IPS-NIHi11 (cell line): ENCODE measurements at regions not wholly inside any gene's neighbourhood (a gene's known extent, or its start where the extent isn't known, plus 50 kb on each side); places are given as distances from the start of the nearest gene placed in this dataset.
"Not testable (repeated sequence)": the region's sequence is repeated elsewhere in the genome, so short reads cannot be mapped to it uniquely, and the experiment has no call there.

Experiments
- DNase-seq: peaks from one replicate; pipeline ENCODE4 v3.0.0; 2012; ENCODE audit warnings: mixed read lengths, low spot score

DNA sequence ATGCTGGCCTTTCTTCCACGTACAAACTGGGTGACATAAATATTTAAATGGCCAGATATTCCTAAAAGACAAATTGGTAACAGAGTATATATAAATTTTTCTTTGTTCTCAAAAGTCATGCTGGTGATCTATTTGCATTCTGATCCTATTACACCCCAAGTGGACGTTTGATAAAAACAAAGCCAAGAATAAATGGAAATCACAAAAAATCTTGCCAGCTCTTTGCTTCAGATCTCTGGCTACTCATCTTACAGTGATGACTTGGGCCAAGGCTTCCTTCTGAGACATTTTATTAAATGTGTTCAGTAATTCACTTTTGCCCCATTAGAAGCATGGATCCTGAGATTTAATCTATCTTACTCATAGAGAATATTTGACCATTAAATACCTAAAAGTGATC lies 444.3 kb upstream of the PIK3R1 start:
- DNase-seq = no peak

DNA sequence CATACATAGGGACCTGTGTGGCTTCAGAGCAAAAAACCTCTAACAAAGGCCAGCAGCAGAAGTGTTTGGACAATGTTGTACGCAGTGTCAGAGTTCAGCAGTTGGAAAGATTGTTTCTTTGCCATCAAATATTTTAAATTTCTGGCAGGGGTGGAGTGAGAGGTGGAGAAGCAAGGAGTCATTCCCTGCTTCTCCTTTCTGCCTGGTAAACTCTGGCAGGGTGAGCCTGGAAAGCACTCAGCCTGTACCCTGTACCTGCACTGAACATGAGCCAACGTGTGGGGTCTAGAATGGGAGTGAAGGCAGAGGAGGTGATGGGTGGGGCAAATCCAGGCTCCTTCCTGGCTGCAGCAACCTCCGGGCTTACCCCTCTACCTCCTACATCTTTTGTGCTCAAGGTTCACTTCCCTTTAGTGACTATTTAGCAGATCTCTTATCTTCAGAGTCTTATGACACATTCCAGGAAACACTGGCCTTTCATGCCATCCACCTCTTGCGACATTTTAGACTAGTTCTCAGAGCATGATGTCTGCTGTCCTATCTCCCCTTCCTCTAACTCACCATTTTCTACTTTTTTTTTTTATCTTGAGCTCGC lies 445.0 kb upstream of the PIK3R1 start:
- DNase-seq = no peak

DNA sequence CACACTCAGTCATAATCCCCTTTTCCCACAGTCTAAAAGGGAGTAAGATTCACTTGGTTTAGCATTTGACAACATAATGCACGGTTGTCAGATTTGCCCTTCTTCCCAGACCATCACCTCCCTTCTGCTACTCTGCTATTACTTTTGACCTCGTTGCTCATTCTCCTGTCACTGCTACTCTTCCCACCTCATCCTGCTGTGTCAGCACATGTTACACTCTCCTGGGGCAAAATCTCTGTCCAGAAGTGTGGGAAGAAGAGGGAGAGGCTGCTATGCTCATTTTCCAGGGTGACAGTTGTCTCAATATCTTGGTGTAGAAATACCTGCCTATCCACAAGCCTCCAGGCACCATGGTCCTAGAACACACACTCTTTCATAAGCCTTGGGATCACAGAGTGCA lies 449.9 kb upstream of the PIK3R1 start:
- no peak for DNase-seq

GRCh38 chr5:67757771-67758170 lies 457.8 kb upstream of the PIK3R1 start:
- not testable (repeated sequence) for DNase-seq

DNA sequence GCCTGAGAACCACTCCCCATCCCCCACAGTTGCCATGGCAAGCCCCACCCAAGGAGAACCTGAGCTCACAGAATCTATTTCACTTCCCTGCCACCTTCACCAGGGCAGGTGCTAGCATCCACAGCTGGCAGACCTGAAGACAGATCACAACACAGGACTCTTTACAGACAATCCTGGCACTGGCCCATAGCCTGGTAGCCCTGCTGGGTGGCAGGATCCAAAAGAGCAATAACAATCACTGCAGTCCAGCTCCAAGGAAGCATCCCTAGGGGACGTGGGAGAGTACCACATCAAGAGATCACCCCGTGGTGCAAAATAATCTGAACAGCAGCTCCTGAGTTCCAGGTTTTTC lies 463.2 kb upstream of the PIK3R1 start:
- DNase-seq = no peak

DNA sequence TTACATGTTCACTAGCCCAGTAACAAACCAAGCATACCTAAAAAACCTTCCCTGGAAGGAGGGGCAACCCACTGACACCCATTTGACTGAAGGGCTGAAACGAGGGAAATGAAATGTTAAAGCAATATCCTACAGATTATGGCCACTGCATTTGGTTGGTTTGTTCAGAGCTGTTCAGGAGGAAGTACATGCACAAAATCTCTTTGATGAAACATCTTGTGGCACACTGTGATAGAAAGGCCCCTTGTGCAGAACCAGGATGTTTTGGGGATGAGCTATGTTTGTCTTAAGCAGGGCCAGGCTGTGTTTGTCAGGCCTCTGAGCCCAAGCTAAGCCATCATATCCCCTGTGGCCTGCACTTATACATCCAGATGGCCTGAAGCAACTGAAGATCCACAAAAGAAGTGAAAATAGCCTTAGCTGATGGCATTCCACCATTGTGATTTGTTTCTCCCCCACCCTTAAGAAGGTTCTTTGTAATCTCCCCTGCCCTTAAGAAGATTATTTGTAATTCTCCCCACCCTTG lies 467.3 kb upstream of the PIK3R1 start:
- no peak for DNase-seq

GRCh38 chr5:67747096-67747495 lies 468.5 kb upstream of the PIK3R1 start:
- no peak for DNase-seq

DNA sequence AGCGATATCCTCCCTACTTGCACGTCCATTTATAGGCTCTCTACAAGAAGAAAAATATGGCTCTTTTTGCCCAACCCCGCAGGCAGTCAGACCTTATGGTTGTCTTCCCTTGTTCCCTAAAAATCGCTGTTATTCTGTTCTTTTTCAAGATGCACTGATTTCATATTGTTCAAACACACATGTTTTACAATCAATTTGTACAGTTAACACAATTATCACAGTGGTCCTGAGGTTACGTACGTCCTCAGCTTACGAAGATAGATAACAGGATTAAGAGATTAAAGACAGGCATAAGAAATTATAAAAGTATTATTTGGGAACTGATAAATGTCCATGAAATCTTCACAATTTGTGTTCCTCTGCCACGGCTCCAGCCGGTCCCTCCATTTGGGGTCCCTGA lies 468.9 kb upstream of the PIK3R1 start:
- not testable (repeated sequence) for DNase-seq

- DNase-seq = no peak
These were observed 469.5 kb upstream of the PIK3R1 start for GRCh38 chr5:67746103-67746502.

- DNase-seq = no peak
These were observed 482.6 kb upstream of the PIK3R1 start for GRCh38 chr5:67732921-67733320.

DNA sequence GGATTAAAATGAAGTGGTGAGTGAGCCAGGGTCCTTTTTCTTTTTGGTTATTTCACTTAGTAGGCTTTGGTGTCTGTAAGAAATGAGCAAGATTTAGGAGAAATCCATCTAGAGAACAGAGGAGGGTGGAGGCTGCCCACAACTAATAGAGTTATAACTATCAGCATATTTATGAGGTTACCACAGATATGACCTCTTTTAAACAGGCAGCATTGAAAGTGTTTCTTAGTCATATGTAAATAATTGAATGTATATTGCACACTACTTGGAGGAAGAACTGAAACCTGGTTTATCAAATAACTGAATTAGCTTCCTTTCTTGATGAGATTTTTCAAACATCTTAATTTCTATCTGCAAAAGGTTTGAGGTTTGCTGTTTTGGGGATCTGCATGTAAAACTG lies 483.1 kb upstream of the PIK3R1 start:
- DNase-seq = no peak

GRCh38 chr5:67731886-67732285 lies 483.7 kb upstream of the PIK3R1 start:
- no peak for DNase-seq

DNA sequence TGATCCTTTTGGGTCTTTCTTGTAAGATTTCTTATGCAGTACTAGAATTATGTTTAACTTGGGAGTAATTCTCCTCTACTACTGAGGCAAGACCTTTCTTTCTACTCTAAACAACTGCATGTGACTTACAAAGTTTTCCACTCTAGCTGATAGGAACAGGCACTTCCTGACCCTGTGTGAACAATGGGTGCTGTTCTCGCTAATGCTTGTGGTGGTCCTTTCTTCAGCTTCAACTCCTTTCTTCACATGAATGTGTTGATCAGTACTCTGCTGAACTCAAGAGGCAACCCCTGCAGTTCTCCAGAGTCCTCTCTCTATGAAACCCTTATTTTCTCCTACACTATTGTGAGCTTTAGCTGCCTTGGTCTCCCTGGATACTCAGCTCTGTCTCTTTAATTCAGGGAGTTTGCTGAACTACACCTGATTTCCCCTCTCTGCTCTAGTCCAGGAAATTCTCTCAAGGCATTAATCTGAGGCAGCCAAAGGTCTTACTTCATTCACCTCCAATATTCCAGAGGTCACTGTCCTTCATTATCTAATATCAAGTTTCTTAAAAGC lies 484.6 kb upstream of the PIK3R1 start:
- DNase-seq = no peak

- no peak for DNase-seq
These were observed 487.1 kb upstream of the PIK3R1 start for GRCh38 chr5:67728326-67728890.

DNA sequence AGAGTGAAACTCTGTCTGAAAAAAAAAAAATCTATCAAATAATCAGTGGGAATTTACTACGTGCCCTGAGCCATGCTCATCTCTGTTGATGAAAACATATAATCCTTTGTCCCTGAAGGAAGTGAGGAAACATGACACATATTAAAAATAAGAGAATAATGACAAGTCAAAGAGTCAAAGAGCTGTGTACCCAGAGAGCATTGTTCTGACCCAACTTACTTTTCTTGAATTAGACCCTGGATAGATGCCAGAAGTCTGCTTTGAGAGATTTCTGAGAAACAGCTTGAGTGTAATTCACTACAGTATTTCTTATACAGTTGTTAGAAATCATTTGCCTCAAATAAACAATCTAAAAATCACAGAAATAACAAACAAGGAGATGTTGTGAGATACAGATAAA lies 490.0 kb upstream of the PIK3R1 start:
- DNase-seq = no peak

GRCh38 chr5:67724412-67725135 lies 491.0 kb upstream of the PIK3R1 start:
- no peak for DNase-seq

DNA sequence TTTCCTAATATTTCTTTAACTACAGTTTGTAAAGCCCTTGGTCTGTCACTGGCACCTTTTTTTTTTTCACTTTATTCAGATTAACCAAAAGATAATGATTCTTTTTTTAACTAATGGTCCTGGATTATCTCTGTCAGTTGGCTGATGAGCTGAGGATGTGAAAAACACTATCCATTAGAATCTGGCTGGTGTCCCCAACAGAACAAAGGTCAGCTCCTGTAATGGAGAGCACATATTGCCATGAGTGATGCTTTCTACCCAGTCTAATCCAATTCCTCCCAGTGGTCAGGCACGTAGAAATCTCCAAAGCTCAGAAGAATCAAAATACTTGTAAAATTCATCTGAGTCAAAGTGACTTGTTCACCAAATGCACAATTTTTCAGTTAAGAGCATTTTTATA lies 491.7 kb upstream of the PIK3R1 start:
- no peak for DNase-seq

DNA sequence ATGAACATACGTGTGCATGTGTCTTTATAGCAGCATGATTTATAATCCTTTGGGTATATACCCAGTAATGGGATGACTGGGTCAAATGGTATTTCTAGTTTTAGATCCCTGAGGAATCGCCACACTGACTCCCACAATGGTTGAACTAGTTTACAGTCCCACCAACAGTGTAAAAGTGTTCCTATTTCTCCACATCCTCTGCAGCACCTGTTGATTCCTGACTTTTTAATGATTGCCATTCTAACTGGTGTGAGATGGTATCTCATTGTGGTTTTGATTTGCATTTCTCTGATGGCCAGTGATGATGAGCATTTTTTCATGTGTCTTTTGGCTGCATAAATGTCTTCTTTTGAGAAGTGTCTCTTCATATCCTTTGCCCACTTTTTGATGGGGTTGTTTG lies 493.0 kb upstream of the PIK3R1 start:
- DNase-seq = not testable (repeated sequence)

- no peak for DNase-seq
These were observed 495.3 kb upstream of the PIK3R1 start for GRCh38 chr5:67720162-67720772.

- no peak for DNase-seq
These were observed 505.4 kb upstream of the CD180 start for GRCh38 chr5:67702008-67702407.

DNA sequence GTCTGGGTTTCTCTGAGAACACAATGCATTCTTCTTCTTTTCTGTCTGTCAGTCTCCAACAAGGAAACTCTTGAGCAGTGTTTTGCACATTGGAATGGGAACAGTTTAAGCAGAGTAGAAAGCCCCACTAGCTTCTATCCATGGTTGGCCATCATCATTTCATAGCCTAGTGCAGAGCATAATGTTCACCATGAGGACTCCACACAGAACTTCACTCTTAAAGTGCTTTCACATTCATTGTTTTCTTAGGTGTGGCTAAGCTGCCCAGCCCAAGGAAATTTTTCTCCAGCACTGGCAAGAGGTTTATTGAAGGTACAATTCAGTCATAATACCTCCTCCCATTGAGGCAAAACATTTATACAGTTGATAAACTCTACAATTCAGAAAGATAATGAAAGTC lies 503.0 kb upstream of the CD180 start:
- DNase-seq = no peak

GRCh38 chr5:67696446-67696845 lies 499.8 kb upstream of the CD180 start:
- DNase-seq = no peak

GRCh38 chr5:67695369-67695768 lies 498.8 kb upstream of the CD180 start:
- DNase-seq = no peak
